Upper lobe of right lung (tissue), 1 donor: ENCODE measurements at regions not wholly inside any gene's neighbourhood (a gene's known extent, or its start where the extent isn't known, plus 50 kb on each side); places are given as distances from the start of the nearest gene placed in this dataset.

Source experiments
- ATAC-seq: fragments of 200-7000 bp; cut with Tn5 transposase; one replicate; pipeline ENCODE4 v1.9.1; 2020; ENCODE audit warnings: mild to moderate bottlenecking, moderate library complexity
- DNase-seq: peaks from one replicate; pipeline ENCODE4 v3.0.0-alpha.2; 2020
- H3K27ac ChIP-seq: fragments of 200-600 bp; one replicate; pipeline ENCODE4 v1.8.0; 2022
- H3K27me3 ChIP-seq: fragments of 200-600 bp; one replicate; pipeline ENCODE4 v1.8.0; 2022; ENCODE audit warnings: mild to moderate bottlenecking
- H3K36me3 ChIP-seq: fragments of 200-600 bp; one replicate; pipeline ENCODE4 v1.8.0; 2022
- H3K4me1 ChIP-seq: fragments of 200-600 bp; one replicate; pipeline ENCODE4 v1.8.0; 2022
- H3K4me3 ChIP-seq: fragments of 200-600 bp; one replicate; pipeline ENCODE4 v1.8.0; 2022; ENCODE audit warnings: mild to moderate bottlenecking
- H3K9me3 ChIP-seq: fragments of 200-600 bp; one replicate; pipeline ENCODE4 v1.8.0; 2022
- CTCF ChIP-seq: fragments of 200-600 bp; IDR thresholded peaks from one replicate; pipeline ENCODE4 v1.8.0; 2022; ENCODE audit warnings: antibody characterized with exemption
- intact Hi-C: fragments of 100-400 bp; cut with DNase I; formaldehyde crosslinking; loops from one replicate; pipeline ENCODE4 v1.11.0; 2022
- donor health status: DM: no; HTN: yes; CAD: no; lungs with severe emphysema.

DNA sequence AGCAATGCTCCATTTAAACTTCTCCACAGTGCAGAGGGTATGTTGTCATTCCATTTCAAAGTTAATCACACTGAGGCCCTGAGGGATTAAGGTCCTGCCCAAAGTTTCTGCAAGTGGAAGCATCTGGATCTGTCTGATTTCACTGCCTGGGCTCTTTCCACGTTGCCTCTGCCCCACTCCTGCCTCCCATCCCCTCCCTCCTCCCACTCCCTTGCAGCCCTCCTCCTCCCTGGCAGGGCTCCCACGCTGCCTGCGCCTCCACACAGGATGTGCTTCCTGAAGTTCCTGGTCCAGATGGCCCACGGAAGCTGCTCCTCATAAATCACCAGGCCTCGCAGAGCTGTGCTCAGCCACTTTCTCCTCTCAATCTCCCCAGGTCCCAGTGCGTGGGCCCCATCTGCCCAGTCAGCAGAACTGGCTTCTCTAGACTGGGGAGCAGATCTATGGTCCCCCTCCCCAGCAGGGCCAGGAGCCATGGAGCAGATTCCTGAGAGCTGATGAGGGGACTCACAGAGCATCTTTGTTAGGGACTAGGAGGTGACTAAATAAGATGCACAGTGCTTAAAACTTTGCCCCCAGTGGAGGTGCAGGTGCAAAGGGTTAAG is 65.4 kb upstream of the MAFB start:
- DNase-seq (no peak), ATAC-seq (peak; percentile 56)
- Histone ChIP-seq H3K9me3 (no peaks in the 10 kb centered on the region), H3K36me3 (no peaks in the 10 kb centered on the region), H3K4me3 (no peak overlapping the region), H3K27me3 (no peaks in the 10 kb centered on the region), H3K27ac (no peak overlapping the region), H3K4me1 (peaks cover 21% of the 10 kb centered on the region)
- intact Hi-C loops, result no loop called here
- no peak for TF ChIP-seq CTCF

- H3K9me3 ChIP-seq, result no peaks in the 10 kb centered on the region
- H3K36me3 ChIP-seq, result no peaks in the 10 kb centered on the region
- ATAC-seq (no peak), DNase-seq (no peak)
- no peak overlapping the region for H3K4me3 ChIP-seq
- H3K4me1 ChIP-seq, result peaks cover 21% of the 10 kb centered on the region
- no peaks in the 10 kb centered on the region for H3K27me3 ChIP-seq
- TF ChIP-seq CTCF, result no peak
- intact Hi-C loops, result no loop called here
- H3K27ac ChIP-seq, result no peak overlapping the region
Measured at GRCh38 chr20:40757087-40757486, 68.1 kb upstream of the MAFB start.

DNA sequence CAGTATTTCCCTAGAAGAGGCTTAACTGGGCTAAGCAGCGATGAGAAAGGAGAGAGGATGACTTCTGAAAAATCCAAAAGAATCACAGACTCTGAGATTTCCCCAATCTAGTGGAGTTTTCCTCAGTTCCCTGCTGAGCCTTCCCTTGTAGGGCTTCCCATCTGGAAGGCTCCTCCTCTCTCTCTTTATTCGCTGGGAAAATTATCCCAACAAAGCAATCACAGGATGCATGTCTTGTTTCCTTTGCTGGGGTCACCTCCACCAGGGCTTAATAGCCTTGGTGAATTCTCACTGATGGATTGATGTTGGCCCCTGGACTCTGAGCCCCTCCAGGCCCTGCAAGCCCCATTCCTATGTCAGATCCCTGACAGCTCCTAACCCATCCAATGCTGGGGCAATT is 69.8 kb upstream of the MAFB start:
- ATAC-seq (no peak), DNase-seq (no peak)
- peaks cover 16% of the 10 kb centered on the region for H3K4me1 ChIP-seq
- no peaks in the 10 kb centered on the region for H3K9me3 ChIP-seq
- intact Hi-C loops, result no loop called here
- no peaks in the 10 kb centered on the region for H3K36me3 ChIP-seq
- no peaks in the 10 kb centered on the region for H3K27me3 ChIP-seq
- H3K27ac ChIP-seq, result no peak overlapping the region
- H3K4me3 ChIP-seq, result no peak overlapping the region
- TF ChIP-seq CTCF, result no peak

DNA sequence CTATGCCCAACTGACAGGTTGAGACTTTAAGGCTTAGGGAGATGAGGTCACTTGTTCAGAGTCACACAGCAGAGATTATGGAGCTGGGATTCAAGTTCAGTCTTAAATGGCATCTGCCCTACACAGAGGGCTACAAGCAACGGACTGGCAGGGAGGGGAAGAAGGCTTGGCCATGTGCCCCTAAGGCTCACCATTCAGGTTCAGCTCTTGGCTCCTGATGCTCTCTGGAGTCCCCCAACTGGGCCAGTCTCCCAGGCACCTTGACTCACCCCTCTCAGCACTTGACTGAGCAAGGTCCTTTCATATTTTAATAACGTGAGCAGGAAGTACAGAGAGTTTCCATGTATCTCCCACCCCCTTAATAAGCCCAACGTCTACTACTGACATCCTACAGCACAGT is 71.4 kb upstream of the MAFB start:
- H3K9me3 ChIP-seq, result no peaks in the 10 kb centered on the region
- DNase-seq (no peak), ATAC-seq (no peak)
- H3K36me3 ChIP-seq, result no peaks in the 10 kb centered on the region
- H3K4me3 ChIP-seq, result no peak overlapping the region
- H3K27ac ChIP-seq, result no peak overlapping the region
- intact Hi-C loops, result no loop called here
- no peak for TF ChIP-seq CTCF
- H3K4me1 ChIP-seq, result peaks cover 3% of the 10 kb centered on the region
- no peaks in the 10 kb centered on the region for H3K27me3 ChIP-seq

DNA sequence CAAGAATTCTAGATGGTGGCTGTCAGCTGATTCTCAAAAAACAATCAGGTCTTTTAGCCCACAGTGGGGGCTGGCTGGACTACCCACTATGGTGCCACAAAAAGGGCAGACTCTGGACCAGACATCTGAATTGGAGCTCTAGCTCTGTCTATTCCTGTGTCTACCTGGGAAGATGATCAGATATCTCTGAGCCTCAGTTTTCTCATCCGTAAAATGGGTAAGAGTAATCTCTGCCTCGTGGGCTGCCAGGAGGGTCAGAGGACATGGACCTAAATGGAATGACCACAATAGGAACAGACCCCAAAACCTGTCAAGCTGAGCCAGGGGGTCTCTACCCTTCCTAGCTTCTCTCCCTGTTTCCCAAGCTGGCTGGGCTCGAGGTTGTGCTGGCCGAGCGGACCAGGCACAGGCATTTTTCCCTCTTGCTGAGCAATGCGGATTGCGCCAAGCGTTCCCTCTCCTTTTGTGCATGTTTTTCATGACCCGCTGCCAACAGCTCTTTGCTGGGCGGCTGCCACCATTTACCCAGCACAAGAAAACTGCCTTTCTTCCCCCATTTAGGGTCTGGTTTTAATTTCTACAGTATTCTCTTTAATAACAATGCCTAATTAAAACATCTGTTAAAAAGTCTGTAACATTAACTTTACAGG is 74.7 kb upstream of the MAFB start:
- no peak for TF ChIP-seq CTCF
- Histone ChIP-seq H3K9me3 (no peaks in the 10 kb centered on the region), H3K36me3 (no peaks in the 10 kb centered on the region), H3K27ac (no peak overlapping the region), H3K27me3 (no peaks in the 10 kb centered on the region), H3K4me3 (no peak overlapping the region), H3K4me1 (no peaks in the 10 kb centered on the region)
- intact Hi-C loops, result no loop called here
- no peak for ATAC-seq
- no peak for DNase-seq
